DND-41 (cell line): ENCODE measurements at regions not wholly inside any gene's neighbourhood (a gene's known extent, or its start where the extent isn't known, plus 50 kb on each side); places are given as distances from the start of the nearest gene placed in this dataset.

Experiments used
- ATAC-seq: fragments of 200-7000 bp; cut with Tn5 transposase; 3 replicates; pipeline ENCODE4 v1.9.1; 2021; ENCODE audit warnings: low read depth; ENCODE audit not compliant: insufficient read depth
- DNase-seq: peaks from one replicate; pipeline ENCODE4 v3.0.0-alpha.2; 2020
- H2AFZ ChIP-seq: 2 replicates; pipeline ENCODE4 v1.6.0; 2012; ENCODE audit warnings: low read depth, low read length
- H3K27ac ChIP-seq: 2 replicates; pipeline ENCODE4 v1.5.1; 2012; ENCODE audit warnings: low read length, inconsistent platforms
- H3K27me3 ChIP-seq: fragments of 200-600 bp; sonication (generic); 2 replicates; pipeline ENCODE4 v1.6.0; 2012; ENCODE audit warnings: low read length, mild to moderate bottlenecking, inconsistent platforms; ENCODE audit not compliant: insufficient read depth, poor library complexity
- H3K36me3 ChIP-seq: 2 replicates; pipeline ENCODE4 v1.5.1; 2012; ENCODE audit warnings: low read length, inconsistent platforms; ENCODE audit not compliant: insufficient read depth
- H3K4me1 ChIP-seq: 2 replicates; pipeline ENCODE4 v1.5.1; 2012; ENCODE audit warnings: mild to moderate bottlenecking, low read length; ENCODE audit not compliant: insufficient read depth
- H3K4me2 ChIP-seq: 2 replicates; pipeline ENCODE4 v1.6.0; 2012; ENCODE audit warnings: mild to moderate bottlenecking, moderate library complexity, low read length, inconsistent platforms; ENCODE audit not compliant: insufficient read depth
- H3K4me3 ChIP-seq, 2 experiments: fragments of 200-600 bp in 1 of 2; shearing (Covaris generic) in 1 of 2; 2 replicates each; pipeline ENCODE4 v1.5.1; 2012 to 2016; ENCODE audit warnings: inconsistent platforms in 2 of 2, low read length in 2 of 2, mild to moderate bottlenecking in 2 of 2, low read depth in 1 of 2, moderate library complexity in 1 of 2
- H3K79me2 ChIP-seq: 2 replicates; pipeline ENCODE4 v1.6.0; 2012; ENCODE audit warnings: low read length, inconsistent platforms; ENCODE audit not compliant: insufficient read depth
- H3K9ac ChIP-seq: 2 replicates; pipeline ENCODE4 v1.6.0; 2012; ENCODE audit warnings: low read depth, mild to moderate bottlenecking, inconsistent platforms, low read length, moderate library complexity
- H3K9me3 ChIP-seq: 2 replicates; pipeline ENCODE4 v1.5.1; 2012; ENCODE audit warnings: low read length, moderate library complexity, mild to moderate bottlenecking, inconsistent platforms; ENCODE audit not compliant: insufficient read depth, severe bottlenecking
- H4K20me1 ChIP-seq: 2 replicates; pipeline ENCODE4 v1.6.0; 2012; ENCODE audit warnings: low read length; ENCODE audit not compliant: insufficient read depth
- EZH2 ChIP-seq: IDR thresholded peaks from 3 replicates; pipeline ENCODE4 v1.6.1; 2012; ENCODE audit warnings: borderline replicate concordance, low read depth, mild to moderate bottlenecking, moderate library complexity, low read length, inconsistent platforms; ENCODE audit not compliant: severe bottlenecking
- TF ChIP-seq, protein P1 (sequence below): IDR thresholded peaks from 2 replicates; pipeline ENCODE4 v1.5.1; 2012; ENCODE audit warnings: borderline replicate concordance, low read length, moderate library complexity, mild to moderate bottlenecking; ENCODE audit not compliant: poor library complexity, severe bottlenecking; ENCODE audit errors: extremely low read depth

DNA sequence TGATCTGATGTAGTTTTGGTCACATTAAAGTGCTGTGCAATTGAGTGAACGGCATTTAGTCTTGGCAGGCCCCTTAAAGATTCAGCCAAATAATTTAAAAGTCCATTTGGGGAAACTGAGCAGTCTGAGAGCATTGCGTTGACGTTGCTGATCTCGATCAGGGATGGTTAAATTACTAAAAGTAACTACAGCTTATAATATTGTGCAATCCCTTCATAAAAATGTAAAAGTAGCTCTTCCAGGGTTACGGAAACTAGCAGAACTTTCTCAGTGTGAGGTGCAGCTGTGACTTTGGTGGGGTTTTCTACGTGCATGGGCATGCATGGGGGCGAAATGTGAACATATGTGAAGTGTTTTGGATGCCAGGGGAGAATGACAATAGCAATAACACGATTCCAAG, 184.5 kb upstream of the RNF32 start:
- no peak overlapping the region for H3K4me2 ChIP-seq
- TF ChIP-seq EZH2 = no peak
- TF ChIP-seq, protein P1, sequence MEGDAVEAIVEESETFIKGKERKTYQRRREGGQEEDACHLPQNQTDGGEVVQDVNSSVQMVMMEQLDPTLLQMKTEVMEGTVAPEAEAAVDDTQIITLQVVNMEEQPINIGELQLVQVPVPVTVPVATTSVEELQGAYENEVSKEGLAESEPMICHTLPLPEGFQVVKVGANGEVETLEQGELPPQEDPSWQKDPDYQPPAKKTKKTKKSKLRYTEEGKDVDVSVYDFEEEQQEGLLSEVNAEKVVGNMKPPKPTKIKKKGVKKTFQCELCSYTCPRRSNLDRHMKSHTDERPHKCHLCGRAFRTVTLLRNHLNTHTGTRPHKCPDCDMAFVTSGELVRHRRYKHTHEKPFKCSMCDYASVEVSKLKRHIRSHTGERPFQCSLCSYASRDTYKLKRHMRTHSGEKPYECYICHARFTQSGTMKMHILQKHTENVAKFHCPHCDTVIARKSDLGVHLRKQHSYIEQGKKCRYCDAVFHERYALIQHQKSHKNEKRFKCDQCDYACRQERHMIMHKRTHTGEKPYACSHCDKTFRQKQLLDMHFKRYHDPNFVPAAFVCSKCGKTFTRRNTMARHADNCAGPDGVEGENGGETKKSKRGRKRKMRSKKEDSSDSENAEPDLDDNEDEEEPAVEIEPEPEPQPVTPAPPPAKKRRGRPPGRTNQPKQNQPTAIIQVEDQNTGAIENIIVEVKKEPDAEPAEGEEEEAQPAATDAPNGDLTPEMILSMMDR = no peak
- H2AFZ ChIP-seq = no peak overlapping the region
- no peaks in the 10 kb centered on the region for H3K79me2 ChIP-seq
- no peak overlapping the region for H3K4me3 ChIP-seq
- no peaks in the 10 kb centered on the region for H3K4me1 ChIP-seq
- no peaks in the 10 kb centered on the region for H3K36me3 ChIP-seq
- H4K20me1 ChIP-seq = no peaks in the 10 kb centered on the region
- H3K9me3 ChIP-seq = no peaks in the 10 kb centered on the region
- DNase-seq = no peak
- H3K27ac ChIP-seq = no peak overlapping the region
- no peak overlapping the region for H3K9ac ChIP-seq
- ATAC-seq = no peak
- H3K27me3 ChIP-seq = peaks cover 29% of the 10 kb centered on the region

DNA sequence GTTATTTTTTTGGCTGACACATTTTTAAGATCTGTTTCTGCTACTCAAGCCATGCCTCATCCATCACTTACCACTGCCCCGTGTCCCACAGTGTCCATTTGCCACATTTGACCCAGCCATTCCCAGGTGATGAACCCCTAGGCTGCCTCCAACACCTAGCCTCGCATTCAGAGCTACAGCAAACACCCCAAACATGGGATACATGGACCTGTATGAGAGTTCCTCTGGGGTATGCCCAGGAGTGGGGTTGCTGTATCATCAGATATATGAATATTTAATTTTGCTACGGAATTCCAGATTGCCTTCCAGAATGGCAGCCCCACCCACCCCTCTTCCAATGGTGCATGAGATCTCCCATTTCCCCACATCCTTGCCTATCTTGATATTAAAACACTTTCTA, 190.1 kb upstream of the RNF32 start:
- Histone ChIP-seq H3K4me2 (no peak overlapping the region), H3K4me3 (no peak overlapping the region), H3K36me3 (no peaks in the 10 kb centered on the region), H3K9ac (no peak overlapping the region), H4K20me1 (no peaks in the 10 kb centered on the region), H3K79me2 (no peaks in the 10 kb centered on the region), H3K27me3 (peaks cover 20% of the 10 kb centered on the region), H3K27ac (no peak overlapping the region), H3K9me3 (no peaks in the 10 kb centered on the region), H2AFZ (no peak overlapping the region), H3K4me1 (no peaks in the 10 kb centered on the region)
- DNase-seq (no peak), ATAC-seq (no peak)
- TF ChIP-seq, protein P1 = no peak
- no peak for TF ChIP-seq EZH2

DNA sequence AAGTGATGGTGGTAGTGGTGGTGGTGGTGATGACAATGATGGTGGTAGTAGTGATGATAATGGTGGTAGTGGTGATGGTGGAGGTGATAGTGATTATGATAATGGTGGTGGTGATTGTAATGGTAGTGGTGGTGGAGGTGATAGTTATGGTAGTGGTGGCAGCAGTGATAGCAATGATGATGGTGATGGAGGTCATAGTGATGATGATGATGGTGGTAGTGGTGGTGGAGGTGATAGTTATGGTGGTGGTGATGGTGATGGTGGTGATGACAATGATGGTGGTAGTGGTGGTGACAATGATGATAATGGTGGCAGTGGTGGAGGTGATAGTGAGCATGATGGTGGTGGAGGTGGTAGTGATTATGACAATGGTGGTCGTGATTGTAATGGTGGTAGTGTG, 191.7 kb upstream of the RNF32 start:
- H3K9me3 ChIP-seq = no peaks in the 10 kb centered on the region
- no peaks in the 10 kb centered on the region for H4K20me1 ChIP-seq
- no peak overlapping the region for H3K4me2 ChIP-seq
- no peak overlapping the region for H2AFZ ChIP-seq
- H3K9ac ChIP-seq = no peak overlapping the region
- no peaks in the 10 kb centered on the region for H3K36me3 ChIP-seq
- H3K27me3 ChIP-seq = peaks cover 17% of the 10 kb centered on the region
- no peak overlapping the region for H3K4me3 ChIP-seq
- no peak overlapping the region for H3K27ac ChIP-seq
- no peak for TF ChIP-seq EZH2
- TF ChIP-seq, protein P1 = no peak
- DNase-seq (no peak), ATAC-seq (no peak)
- H3K79me2 ChIP-seq = no peaks in the 10 kb centered on the region
- H3K4me1 ChIP-seq = no peaks in the 10 kb centered on the region

DNA sequence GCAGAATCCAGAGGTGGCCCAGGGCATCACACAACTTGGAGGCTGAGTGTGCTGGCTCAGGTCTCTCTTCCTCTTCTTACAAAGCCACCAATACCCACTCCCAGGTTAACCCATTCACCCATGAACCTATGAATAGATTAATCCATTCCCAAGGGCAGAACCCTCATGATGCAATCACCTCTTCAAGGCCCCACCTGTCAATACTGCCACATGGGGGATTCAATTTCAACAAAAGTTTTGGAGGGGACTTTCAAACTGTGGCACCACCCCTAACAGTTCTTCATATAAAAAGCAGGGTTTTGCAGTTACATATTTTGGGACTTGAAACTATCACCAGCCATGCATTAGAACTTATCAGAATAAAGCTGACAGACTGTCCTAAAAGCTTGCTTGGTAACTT, 193.6 kb upstream of the RNF32 start:
- Histone ChIP-seq H3K4me3 (no peak overlapping the region), H3K36me3 (no peaks in the 10 kb centered on the region), H3K27me3 (peaks cover 4% of the 10 kb centered on the region), H2AFZ (no peak overlapping the region), H3K4me1 (no peaks in the 10 kb centered on the region), H3K9me3 (no peaks in the 10 kb centered on the region), H3K9ac (no peak overlapping the region), H4K20me1 (no peaks in the 10 kb centered on the region), H3K79me2 (no peaks in the 10 kb centered on the region), H3K4me2 (no peak overlapping the region), H3K27ac (no peak overlapping the region)
- no peak for DNase-seq
- no peak for ATAC-seq
- TF ChIP-seq, protein P1 = no peak
- no peak for TF ChIP-seq EZH2
